GM18502 (cell line): ENCODE measurements at regions not wholly inside any gene's neighbourhood (a gene's known extent, or its start where the extent isn't known, plus 50 kb on each side); places are given as distances from the start of the nearest gene placed in this dataset.
A peak's percentile ranks its signal among the peaks of the same experiment; 100 is the strongest.
"Not testable (repeated sequence)": the region's sequence is repeated elsewhere in the genome, so short reads cannot be mapped to it uniquely, and the experiment has no call there.

Experiments
- ATAC-seq: cut with Tn5 transposase; IDR thresholded peaks from one replicate; pipeline ENCODE4 v1.9.1; 2021; ENCODE audit warnings: mild to moderate bottlenecking; ENCODE audit not compliant: unreplicated experiment, poor library complexity

DNA sequence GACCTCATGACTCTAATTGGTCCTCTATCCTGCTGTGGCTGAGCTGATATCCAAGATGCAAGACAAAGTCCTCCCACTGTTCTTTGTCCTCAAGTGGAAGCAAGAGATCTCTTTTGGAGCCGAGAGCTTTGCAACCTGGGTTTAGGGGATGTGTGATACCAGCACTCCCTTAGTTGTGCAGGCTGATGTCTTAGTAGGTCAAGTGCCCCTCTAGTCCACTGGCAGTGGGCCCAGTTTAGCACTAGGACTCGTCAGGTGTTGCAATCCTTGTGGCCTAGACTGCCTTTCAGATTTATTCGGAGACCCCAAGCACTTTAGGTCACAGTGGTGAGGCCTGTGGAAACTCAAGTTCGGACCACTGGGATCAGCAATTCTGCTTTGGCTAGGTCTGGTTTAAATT, 64.0 kb downstream of the GPRASP3 start:
- ATAC-seq = no peak

GRCh38 chrX:102787283-102787682, 66.7 kb downstream of the GPRASP3 start:
- ATAC-seq = no peak

GRCh38 chrX:102808336-102808735, 87.8 kb downstream of the GPRASP3 start:
- no peak for ATAC-seq

DNA sequence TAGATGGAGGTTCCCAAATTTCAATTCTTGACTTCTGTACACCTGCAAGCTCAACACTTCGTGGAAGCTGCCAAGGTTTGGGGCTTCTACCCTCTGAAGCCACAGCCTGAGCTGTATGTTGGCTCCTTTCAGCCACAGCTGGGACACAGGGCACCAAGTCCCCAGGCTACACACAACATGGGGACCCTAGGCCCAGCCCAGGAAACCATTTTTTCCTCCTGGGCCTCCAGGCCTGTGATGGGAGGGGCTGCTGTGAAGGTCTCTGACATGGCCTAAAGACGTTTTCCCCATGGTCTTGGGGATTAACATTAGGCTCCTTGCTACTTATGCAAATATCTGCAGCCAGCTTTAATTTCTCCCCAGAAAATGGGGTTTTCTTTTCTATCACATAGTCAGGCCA, 97.7 kb downstream of the GPRASP3 start:
- not testable (repeated sequence) for ATAC-seq

DNA sequence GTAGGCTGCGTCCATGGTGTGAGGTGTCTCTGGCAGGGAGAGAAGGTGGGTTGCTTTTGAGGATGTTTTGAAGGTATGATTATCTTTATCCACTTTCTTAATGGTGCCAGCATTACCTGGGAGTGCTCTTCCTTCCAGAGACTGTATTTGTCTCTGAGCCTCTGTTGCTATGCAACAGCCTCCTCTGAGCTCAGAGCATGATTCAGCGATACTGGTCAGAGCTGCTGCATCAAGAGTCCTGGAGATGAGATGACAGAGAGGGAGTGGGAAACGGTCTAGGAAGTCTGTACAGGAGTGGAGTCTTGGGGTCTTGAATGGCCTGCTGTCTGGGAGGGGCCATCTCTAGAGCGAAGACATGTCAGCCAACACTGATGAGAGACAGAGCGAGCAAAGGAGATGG, 104.4 kb upstream of the RAB40AL start:
- ATAC-seq = no peak

DNA sequence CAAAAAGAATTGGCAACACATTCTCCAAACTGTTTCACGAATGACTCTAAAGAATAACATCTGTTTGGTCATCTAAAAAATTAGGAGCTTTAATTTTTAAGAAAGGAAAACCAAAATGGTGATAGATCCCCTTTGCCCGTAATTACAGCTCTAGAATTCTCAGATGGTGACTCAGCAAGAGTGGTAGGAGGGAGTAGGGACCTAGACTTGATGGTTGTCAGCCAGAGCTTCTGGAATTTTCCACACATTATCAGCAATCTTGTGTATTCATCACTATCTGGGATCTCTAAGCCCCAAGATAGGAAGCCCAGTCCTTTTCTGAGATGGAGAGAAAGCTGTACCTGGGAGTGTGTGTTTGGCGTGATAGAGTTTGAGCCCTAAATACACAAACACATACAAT, 103.9 kb upstream of the RAB40AL start:
- no peak for ATAC-seq

DNA sequence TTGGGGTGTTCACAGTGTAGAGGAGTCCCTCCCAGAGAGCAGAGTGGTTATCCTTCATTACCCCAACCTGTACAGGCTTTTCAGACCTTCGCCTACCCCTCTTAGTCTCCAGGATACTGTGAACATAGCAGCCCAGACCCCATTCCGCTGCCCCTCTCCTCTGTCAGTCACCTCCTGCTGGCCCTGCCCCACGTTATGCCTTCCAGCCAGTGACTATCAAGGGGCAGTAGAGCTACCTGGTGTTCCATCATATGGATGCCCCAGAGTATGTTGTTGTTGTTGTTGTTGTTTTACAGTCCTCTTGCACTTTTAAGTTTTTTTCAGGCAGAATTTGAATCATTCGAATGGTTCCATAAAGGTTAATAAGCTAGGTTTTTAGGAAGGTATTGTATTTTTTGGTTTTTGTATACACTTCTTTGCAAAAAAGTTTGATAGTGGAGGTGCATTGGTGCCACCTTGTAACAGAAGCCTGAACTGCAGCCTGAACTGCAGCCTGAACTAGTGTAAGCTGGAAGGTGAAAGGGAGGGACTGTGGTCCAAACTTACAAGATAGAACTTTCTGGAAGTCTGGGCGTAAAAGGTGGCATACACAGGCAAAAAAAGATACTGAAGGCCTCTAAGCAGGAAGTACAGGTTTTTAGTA, 101.4 kb upstream of the RAB40AL start:
- ATAC-seq = no peak

- no peak for ATAC-seq
Measured at GRCh38 chrX:102837847-102838246, 99.2 kb upstream of the RAB40AL start.

DNA sequence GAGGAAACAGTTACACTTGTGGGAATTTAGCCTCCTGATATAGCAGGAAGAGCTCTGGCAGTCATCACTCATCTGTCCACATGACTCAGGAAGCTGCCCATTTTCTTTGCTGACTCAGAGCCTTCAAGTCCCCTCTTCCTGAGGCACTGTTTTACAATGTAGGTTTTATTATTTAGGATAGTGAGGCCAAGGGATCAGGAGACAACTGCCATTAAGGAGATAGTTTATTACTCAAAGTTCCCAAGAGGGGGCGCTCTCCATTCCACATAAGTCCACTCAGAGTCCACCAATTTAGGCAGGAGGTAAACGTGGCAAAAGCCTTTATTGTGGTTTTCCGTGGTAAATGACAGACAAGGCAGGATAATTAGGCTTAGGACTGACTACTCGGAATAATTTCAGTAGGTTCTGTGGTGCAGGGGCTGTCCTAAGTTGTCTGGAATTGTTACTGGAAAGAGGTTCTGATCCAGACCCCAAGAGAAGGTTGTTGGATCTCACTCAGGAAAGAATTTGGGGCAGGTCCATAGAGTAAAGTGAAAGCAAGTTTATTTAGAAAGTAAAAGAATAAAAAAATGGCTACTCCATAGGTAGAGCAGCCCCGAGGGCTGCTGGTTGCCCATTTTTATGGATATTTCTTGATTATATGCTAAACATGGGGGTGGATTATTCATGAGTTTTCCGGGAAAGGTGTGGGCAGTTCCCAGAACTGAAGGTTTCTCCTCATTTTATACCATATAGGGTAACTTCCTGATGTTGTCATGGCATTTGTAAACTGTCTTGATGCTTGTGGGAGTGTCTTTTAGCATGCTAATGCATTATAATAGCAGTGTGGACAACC, 96.0 kb upstream of the RAB40AL start:
- ATAC-seq = no peak

GRCh38 chrX:102841706-102842003, 95.4 kb upstream of the RAB40AL start:
- ATAC-seq = no peak

DNA sequence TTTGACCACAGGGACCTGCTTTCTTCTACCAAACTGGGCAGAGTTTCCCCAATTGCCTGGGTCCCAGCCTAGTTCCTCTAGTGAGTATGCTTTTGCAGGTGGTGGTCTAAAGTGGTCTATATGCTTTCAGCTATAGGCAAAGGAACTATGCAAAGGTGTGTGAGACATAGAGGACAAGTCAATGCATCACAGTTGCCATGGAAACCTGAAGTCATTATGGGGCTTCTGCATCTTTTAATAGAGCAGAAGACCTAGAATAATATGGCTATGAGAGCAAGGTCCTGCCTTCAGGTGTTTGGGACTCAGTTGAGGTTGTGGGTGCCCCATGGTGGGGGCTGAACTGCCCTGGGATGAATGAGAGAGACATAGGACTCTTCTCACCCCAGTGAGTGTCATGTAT, 92.1 kb upstream of the RAB40AL start:
- no peak for ATAC-seq

GRCh38 chrX:102846544-102847236, 90.4 kb upstream of the RAB40AL start:
- no peak for ATAC-seq

- no peak for ATAC-seq
Measured at GRCh38 chrX:102847362-102847761, 89.7 kb upstream of the RAB40AL start.

DNA sequence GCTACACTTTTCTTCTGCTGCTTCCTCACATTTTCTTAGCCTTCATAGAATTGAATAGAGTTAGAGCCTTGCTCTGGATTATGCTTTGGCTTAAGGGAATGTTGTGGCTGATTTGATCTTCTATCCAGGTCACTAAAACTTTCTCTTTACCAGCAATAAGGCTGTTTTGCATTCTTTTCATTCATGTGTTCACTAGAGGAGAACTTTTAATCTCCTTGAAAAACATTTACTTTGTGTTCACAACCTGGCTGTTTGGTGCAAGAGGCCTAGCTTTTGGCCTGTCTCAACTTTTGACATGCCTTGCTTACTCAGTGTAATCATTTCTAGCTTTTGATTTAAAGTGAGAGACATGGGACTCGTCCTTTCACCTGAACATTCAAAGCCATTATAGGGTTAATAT, 87.7 kb upstream of the RAB40AL start:
- ATAC-seq = no peak

DNA sequence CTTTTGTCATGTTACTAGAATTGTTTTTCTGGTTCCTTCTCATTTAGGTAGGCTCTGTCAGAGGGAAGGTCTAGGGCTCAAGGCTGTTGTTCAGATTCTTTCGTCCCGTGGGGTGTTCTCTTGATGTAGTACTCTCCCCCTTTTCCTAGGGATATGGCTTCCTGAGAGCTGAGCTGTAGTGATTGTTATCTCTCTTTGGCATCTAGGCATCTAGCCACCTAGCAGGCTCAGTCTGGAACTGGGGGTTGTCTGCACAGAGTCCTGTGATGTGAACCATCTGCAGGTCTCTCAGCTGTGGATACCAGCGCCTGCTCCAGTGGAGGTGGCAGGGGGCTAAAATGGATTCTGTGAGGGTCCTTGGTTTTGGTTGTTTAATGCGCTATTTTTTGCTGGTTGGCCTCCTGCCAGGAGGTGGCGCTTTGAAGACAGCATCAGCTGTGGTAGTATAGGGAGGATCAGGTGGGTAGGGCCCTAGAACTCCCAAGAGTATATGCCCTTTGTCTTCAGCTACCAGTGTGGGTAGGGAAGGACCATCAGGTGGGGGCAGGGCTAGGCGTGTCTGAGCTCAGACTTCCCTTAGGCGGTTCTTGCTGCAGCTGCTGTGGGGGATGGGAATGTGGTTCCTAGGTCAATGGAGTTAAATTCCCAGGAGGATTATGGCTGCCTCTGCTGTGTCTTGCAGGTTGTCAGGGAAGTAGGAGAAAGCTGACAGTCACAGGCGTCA, 78.1 kb upstream of the RAB40AL start:
- ATAC-seq = not testable (repeated sequence)

GRCh38 chrX:102859550-102859871, 77.6 kb upstream of the RAB40AL start:
- no peak for ATAC-seq

DNA sequence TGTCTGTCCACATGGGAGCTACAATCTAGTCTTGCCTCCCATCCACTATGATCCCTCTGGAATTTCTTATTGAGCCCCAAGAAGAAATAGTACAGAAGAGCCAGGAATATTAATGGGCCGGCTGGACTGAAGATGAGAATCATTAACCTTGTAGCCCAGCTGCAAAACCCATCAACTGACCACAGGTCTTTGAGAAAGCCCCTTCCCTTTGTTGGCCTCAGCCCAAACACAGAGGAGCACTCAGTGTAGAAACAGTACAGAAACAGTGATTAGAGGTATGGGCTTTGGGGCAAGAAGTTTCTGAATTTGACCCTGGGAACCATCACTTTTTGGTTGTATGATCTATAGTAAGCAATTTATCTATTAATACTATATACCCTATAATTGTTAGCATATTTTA, 76.8 kb upstream of the RAB40AL start:
- no peak for ATAC-seq

DNA sequence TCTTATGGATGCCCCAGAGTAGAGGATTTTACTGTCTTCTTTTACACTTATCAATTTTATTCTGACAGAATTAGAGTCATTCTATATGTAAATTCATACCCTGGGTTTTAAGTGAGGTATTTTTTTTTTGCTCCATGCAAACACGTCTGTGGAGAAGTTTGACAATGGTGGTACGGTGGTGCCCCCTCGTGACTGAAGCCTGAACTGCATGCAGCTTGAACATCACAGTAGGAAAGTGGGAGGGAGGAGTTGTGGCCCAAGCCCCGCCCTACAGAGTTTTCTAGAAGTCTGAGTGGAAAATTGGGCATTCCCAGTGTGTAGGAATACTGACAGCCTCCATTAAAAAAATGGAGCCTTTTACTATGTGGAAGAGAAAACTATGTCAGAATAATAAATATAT, 73.3 kb upstream of the RAB40AL start:
- peak; percentile 97 for ATAC-seq

GRCh38 chrX:102866981-102867656, 70.0 kb upstream of the RAB40AL start:
- no peak for ATAC-seq

GRCh38 chrX:102883491-102883890, 53.6 kb upstream of the RAB40AL start:
- ATAC-seq = no peak
